ENCODE measurements at regions not wholly inside any gene's neighbourhood (a gene's known extent, or its start where the extent isn't known, plus 50 kb on each side); places are given as distances from the start of the nearest gene placed in this dataset.

GRCh38 chr7:98495200-98495955 is 94.5 kb upstream of the BAIAP2L1 start:
- no peak overlapping the region for H3K27ac ChIP-seq (ENCODE audit: low read length)
- no peaks in the 10 kb centered on the region for H4K20me1 ChIP-seq (ENCODE audit: insufficient read depth)
- H3K27me3 ChIP-seq (ENCODE audit: insufficient read depth, low read depth, low read length) = no peaks in the 10 kb centered on the region
- no peaks in the 10 kb centered on the region for H3K36me3 ChIP-seq (ENCODE audit: insufficient read depth, low read length)
- no peak overlapping the region for H2AFZ ChIP-seq (ENCODE audit: low read depth, low read length)
- no peaks in the 10 kb centered on the region for H3F3A ChIP-seq (ENCODE audit: insufficient read depth, low read length, poor library complexity, severe bottlenecking)
- TF ChIP-seq MXI1 (conservative IDR thresholded peaks at IDR 0.05; ENCODE audit: poor library complexity, severe bottlenecking) (no peak), SMC3 (conservative IDR thresholded peaks at IDR 0.05; ENCODE audit: poor library complexity) (no peak), EZH2 (IDR thresholded peaks at IDR 0.05; ENCODE audit: borderline replicate concordance, insufficient read depth, low read length, poor library complexity, severe bottlenecking) (no peak), POLR2AphosphoS5 (IDR thresholded peaks at IDR 0.05) (no peak), RAD21 (conservative IDR thresholded peaks at IDR 0.05) (no peak), TAF1 (IDR thresholded peaks at IDR 0.05; ENCODE audit: low read depth) (no peak), EP300 (conservative IDR thresholded peaks at IDR 0.05; ENCODE audit: poor library complexity, severe bottlenecking) (no peak), CTCF (IDR thresholded peaks at IDR 0.05; ENCODE audit: poor library complexity, severe bottlenecking) (no peak)
- TF ChIP-seq, protein P1, sequence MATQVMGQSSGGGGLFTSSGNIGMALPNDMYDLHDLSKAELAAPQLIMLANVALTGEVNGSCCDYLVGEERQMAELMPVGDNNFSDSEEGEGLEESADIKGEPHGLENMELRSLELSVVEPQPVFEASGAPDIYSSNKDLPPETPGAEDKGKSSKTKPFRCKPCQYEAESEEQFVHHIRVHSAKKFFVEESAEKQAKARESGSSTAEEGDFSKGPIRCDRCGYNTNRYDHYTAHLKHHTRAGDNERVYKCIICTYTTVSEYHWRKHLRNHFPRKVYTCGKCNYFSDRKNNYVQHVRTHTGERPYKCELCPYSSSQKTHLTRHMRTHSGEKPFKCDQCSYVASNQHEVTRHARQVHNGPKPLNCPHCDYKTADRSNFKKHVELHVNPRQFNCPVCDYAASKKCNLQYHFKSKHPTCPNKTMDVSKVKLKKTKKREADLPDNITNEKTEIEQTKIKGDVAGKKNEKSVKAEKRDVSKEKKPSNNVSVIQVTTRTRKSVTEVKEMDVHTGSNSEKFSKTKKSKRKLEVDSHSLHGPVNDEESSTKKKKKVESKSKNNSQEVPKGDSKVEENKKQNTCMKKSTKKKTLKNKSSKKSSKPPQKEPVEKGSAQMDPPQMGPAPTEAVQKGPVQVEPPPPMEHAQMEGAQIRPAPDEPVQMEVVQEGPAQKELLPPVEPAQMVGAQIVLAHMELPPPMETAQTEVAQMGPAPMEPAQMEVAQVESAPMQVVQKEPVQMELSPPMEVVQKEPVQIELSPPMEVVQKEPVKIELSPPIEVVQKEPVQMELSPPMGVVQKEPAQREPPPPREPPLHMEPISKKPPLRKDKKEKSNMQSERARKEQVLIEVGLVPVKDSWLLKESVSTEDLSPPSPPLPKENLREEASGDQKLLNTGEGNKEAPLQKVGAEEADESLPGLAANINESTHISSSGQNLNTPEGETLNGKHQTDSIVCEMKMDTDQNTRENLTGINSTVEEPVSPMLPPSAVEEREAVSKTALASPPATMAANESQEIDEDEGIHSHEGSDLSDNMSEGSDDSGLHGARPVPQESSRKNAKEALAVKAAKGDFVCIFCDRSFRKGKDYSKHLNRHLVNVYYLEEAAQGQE (IDR thresholded peaks at IDR 0.05; ENCODE audit: borderline replicate concordance) = no peak
- H3K9me2 ChIP-seq (ENCODE audit: insufficient read depth, low read length) = no peaks in the 10 kb centered on the region
- H3K79me2 ChIP-seq (replicated peaks; ENCODE audit: insufficient read depth, low read length) = no peaks in the 10 kb centered on the region
- H3K9me3 ChIP-seq (ENCODE audit: low read length) = no peaks in the 10 kb centered on the region
- H3K9ac ChIP-seq (ENCODE audit: low read length) = no peak overlapping the region
- no peak overlapping the region for H3K4me3 ChIP-seq (ENCODE audit: low read length)
- no peak overlapping the region for H3K4me2 ChIP-seq (ENCODE audit: low read length)

DNA sequence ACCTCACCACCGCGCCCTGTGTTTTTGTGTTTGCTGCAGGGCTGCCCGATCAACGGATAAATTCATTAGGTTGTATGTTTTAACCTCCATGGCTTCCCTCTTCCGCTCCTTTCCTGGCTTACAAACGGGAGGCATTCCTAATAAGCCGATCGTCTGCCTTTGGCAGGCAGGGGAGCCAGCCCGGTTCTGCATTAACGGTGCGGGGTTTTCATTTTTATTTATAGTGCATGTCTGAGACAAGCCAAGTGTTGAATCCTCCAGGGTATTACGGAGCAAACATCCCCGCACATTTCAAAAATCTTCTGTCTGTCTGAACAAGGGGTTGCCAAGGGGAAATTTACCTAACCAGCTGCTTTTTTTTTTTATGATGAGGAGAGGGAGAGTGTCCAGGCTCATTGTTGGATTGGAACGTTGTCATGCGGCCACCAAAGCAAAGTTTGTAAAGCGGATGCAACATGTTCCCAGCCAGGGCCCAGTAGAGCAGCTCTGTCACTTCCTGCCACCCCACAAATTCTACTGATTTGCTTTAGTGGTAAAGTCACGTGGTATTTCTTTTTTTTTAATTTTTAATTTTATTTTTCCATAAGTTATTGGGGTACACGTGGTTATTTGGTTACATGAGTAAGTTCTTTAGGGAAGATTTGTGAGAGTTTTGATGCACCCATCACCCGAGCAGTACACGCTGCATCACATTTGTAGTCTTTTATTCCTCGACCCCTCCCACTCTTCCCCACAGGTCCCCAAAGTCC is 92.3 kb upstream of the BAIAP2L1 start:
- Histone ChIP-seq H3K36me3 (ENCODE audit: insufficient read depth, low read length) (no peaks in the 10 kb centered on the region), H3K9me2 (ENCODE audit: insufficient read depth, low read length) (no peaks in the 10 kb centered on the region), H3K4me3 (ENCODE audit: low read length) (no peak overlapping the region), H3K79me2 (replicated peaks; ENCODE audit: insufficient read depth, low read length) (no peaks in the 10 kb centered on the region), H3K4me2 (ENCODE audit: low read length) (no peak overlapping the region), H4K20me1 (ENCODE audit: insufficient read depth) (no peaks in the 10 kb centered on the region), H3K27me3 (ENCODE audit: insufficient read depth, low read depth, low read length) (no peaks in the 10 kb centered on the region), H3K9ac (ENCODE audit: low read length) (no peak overlapping the region), H3F3A (ENCODE audit: insufficient read depth, low read length, poor library complexity, severe bottlenecking) (no peaks in the 10 kb centered on the region), H3K9me3 (ENCODE audit: low read length) (no peaks in the 10 kb centered on the region), H2AFZ (ENCODE audit: low read depth, low read length) (no peak overlapping the region), H3K27ac (ENCODE audit: low read length) (no peak overlapping the region)
- no peak for TF ChIP-seq EZH2 (IDR thresholded peaks at IDR 0.05; ENCODE audit: borderline replicate concordance, insufficient read depth, low read length, poor library complexity, severe bottlenecking)
- TF ChIP-seq CTCF (IDR thresholded peaks at IDR 0.05; ENCODE audit: poor library complexity, severe bottlenecking) = no peak
- TF ChIP-seq RAD21 (conservative IDR thresholded peaks at IDR 0.05) = no peak
- TF ChIP-seq EP300 (conservative IDR thresholded peaks at IDR 0.05; ENCODE audit: poor library complexity, severe bottlenecking) = no peak
- TF ChIP-seq, protein P1 (IDR thresholded peaks at IDR 0.05; ENCODE audit: borderline replicate concordance) = no peak
- TF ChIP-seq TAF1 (IDR thresholded peaks at IDR 0.05; ENCODE audit: low read depth) = no peak
- no peak for TF ChIP-seq SMC3 (conservative IDR thresholded peaks at IDR 0.05; ENCODE audit: poor library complexity)
- TF ChIP-seq MXI1 (conservative IDR thresholded peaks at IDR 0.05; ENCODE audit: poor library complexity, severe bottlenecking) = no peak
- no peak for TF ChIP-seq POLR2AphosphoS5 (IDR thresholded peaks at IDR 0.05)
